CD4-positive, alpha-beta memory T cell (primary cell): ENCODE measurements at regions not wholly inside any gene's neighbourhood (a gene's known extent, or its start where the extent isn't known, plus 50 kb on each side); places are given as distances from the start of the nearest gene placed in this dataset.

Experiments
- CTCF ChIA-PET: fragments of 350-600 bp; sonication (Branson Sonifier 250); formaldehyde crosslinking; loops from one replicate; lab custom pipeline; 2021; ENCODE audit warnings: inconsistent platforms; ENCODE audit not compliant: partially characterized antibody; lab: Charles Lee
- POLR2A ChIA-PET: fragments of 350-600 bp; sonication (Branson Sonifier 250); formaldehyde crosslinking; loops from one replicate; lab custom pipeline; 2021; ENCODE audit not compliant: partially characterized antibody; lab: Charles Lee
- DNase-seq, 5 donors: peaks; one replicate each; pipeline versions ENCODE4 v3.0.0 to v3.0.0-alpha.2; 2020 to 2022; ENCODE audit warnings: mixed read lengths in 1 of 5
- H3K27ac ChIP-seq: one replicate; pipeline ENCODE4 v1.7.0; 2013; ENCODE audit warnings: low read depth, low read length
- H3K27me3 ChIP-seq: 2 replicates; pipeline ENCODE4 v1.7.0; 2013; ENCODE audit warnings: mild to moderate bottlenecking, low read length, moderate library complexity; ENCODE audit not compliant: insufficient read depth
- H3K36me3 ChIP-seq: 2 replicates; pipeline ENCODE4 v1.7.0; 2013; ENCODE audit warnings: mild to moderate bottlenecking, low read length, moderate library complexity; ENCODE audit not compliant: insufficient read depth
- H3K4me1 ChIP-seq: 2 replicates; pipeline ENCODE4 v1.7.0; 2013; ENCODE audit warnings: mild to moderate bottlenecking, low read length, moderate library complexity; ENCODE audit not compliant: insufficient read depth
- H3K4me3 ChIP-seq, 2 donors: one replicate each; pipeline ENCODE4 v1.7.0; 2013; ENCODE audit warnings: low read length in 2 of 2, mild to moderate bottlenecking in 1 of 2
- H3K9me3 ChIP-seq, 2 donors: one replicate each; pipeline ENCODE4 v1.7.0; 2013; ENCODE audit warnings: low read length in 2 of 2, control low read depth in 1 of 2; ENCODE audit not compliant: control insufficient read depth in 1 of 2
- H3K27ac Mint-ChIP-seq, 7 donors: one replicate each; pipeline ENCODE4 v1.8.0; 2020 to 2021; ENCODE audit warnings: mixed read lengths in 7 of 7, mild to moderate bottlenecking in 6 of 7, inconsistent platforms in 3 of 7, moderate library complexity in 3 of 7
- H3K27me3 Mint-ChIP-seq, 2 donors: one replicate each; pipeline ENCODE4 v1.8.0; 2020 to 2021; ENCODE audit warnings: mixed read lengths in 2 of 2
- H3K36me3 Mint-ChIP-seq, 2 donors: one replicate each; pipeline ENCODE4 v1.8.0; 2020 to 2021; ENCODE audit warnings: mixed read lengths in 2 of 2, inconsistent platforms in 1 of 2, mild to moderate bottlenecking in 1 of 2
- H3K4me1 Mint-ChIP-seq, 4 donors: one replicate each; pipeline ENCODE4 v1.8.0; 2020 to 2021; ENCODE audit warnings: mixed read lengths in 4 of 4, mild to moderate bottlenecking in 1 of 4
- H3K4me3 Mint-ChIP-seq, 8 donors: one replicate each; pipeline ENCODE4 v1.8.0; 2020 to 2021; ENCODE audit warnings: mixed read lengths in 8 of 8, mild to moderate bottlenecking in 7 of 8, moderate library complexity in 6 of 8, inconsistent platforms in 3 of 8
- H3K9me3 Mint-ChIP-seq, 8 donors: one replicate each; pipeline ENCODE4 v1.8.0; 2020 to 2021; ENCODE audit warnings: mixed read lengths in 8 of 8, mild to moderate bottlenecking in 5 of 8, inconsistent platforms in 3 of 8, moderate library complexity in 1 of 8
- intact Hi-C: fragments of 100-400 bp; cut with micrococcal nuclease; formaldehyde crosslinking; loops from one replicate; pipeline ENCODE4 v1.15.1; 2023

DNA sequence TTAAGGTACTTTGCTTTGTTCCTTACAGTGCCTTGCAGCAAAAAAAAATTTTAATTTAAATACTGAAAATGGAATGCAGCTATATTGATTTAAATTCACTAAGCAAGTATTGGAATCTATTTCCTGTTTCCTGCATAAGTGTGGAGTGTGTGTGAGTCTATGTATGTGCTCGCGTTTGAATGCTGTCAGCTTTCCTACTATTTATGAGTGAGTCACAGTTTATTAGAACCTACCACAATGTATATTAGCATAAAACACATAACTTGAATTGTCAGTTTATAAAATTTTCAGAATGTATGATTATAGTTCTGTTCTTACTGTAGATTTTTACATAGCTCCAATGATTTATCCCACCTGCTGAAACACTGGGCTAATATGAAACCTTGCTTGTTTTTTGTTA lies 302.1 kb downstream of the NR2F1-AS1 start:
- Histone ChIP-seq H3K27ac (no peak overlapping the region), H3K9me3 (no peaks in the 10 kb centered on the region), H3K27me3 (no peaks in the 10 kb centered on the region), H3K36me3 (no peaks in the 10 kb centered on the region), H3K4me1 (no peaks in the 10 kb centered on the region), H3K4me3 (no peak overlapping the region)
- ChIA-PET POLR2A (no interaction called here), CTCF (interaction anchor here (1.2 kb wide), 1 partner anchor 30 kb away, joined by 3 read pairs; no protein-coding TSS in a partner anchor)
- intact Hi-C loops, result no loop called here
- Mint-ChIP-seq H3K27me3 (no peaks in the 10 kb centered on the region), H3K27ac (no peak overlapping the region), H3K4me1 (no peaks in the 10 kb centered on the region), H3K36me3 (no peaks in the 10 kb centered on the region), H3K9me3 (peaks cover 0 to 1% (median 0%) of the 10 kb centered on the region in 8 donors), H3K4me3 (no peak overlapping the region)
- DNase-seq, result no peak

- DNase-seq, result no peak
- H3K9me3 Mint-ChIP-seq, result peaks cover 0 to 1% (median 0%) of the 10 kb centered on the region in 8 donors
- intact Hi-C loops, result no loop called here
- Histone ChIP-seq H3K4me1 (no peaks in the 10 kb centered on the region), H3K27ac (no peak overlapping the region), H3K27me3 (no peaks in the 10 kb centered on the region), H3K4me3 (no peak overlapping the region), H3K36me3 (no peaks in the 10 kb centered on the region), H3K9me3 (no peaks in the 10 kb centered on the region)
- ChIA-PET CTCF (no interaction called here), POLR2A (no interaction called here)
- H3K4me1 Mint-ChIP-seq, result no peaks in the 10 kb centered on the region
- H3K4me3 Mint-ChIP-seq, result no peak overlapping the region
- no peaks in the 10 kb centered on the region for H3K27me3 Mint-ChIP-seq
- H3K36me3 Mint-ChIP-seq, result no peaks in the 10 kb centered on the region
- H3K27ac Mint-ChIP-seq, result no peak overlapping the region
Observed at GRCh38 chr5:93277051-93277450, 304.0 kb downstream of the NR2F1-AS1 start.

GRCh38 chr5:93275376-93275775 lies 305.6 kb downstream of the NR2F1-AS1 start:
- Mint-ChIP-seq H3K4me1 (no peaks in the 10 kb centered on the region), H3K27me3 (no peaks in the 10 kb centered on the region)

DNA sequence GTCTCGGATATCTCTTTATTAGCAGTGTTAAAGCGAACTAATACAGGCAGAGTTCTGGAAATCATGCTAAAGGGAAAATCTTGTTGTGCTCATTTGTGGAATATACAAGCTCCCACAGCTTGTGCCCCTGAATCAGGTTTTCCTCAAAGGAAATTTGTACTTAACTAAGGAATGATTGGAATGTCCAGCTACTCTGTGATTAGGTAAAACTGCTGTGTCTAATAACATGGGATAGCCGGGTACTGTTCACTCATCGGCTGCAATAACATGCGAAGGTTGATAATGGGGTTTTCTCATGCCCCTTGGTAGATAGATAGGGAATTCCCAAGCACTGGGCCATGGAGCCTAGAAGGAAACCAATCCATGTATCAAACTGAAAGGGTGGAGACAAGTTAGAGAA lies 306.7 kb downstream of the NR2F1-AS1 start:
- Histone ChIP-seq H3K4me3 (no peak overlapping the region), H3K9me3 (no peaks in the 10 kb centered on the region), H3K27ac (no peak overlapping the region), H3K36me3 (no peaks in the 10 kb centered on the region), H3K4me1 (no peaks in the 10 kb centered on the region), H3K27me3 (no peaks in the 10 kb centered on the region)
- CTCF ChIA-PET, result no interaction called here
- Mint-ChIP-seq H3K36me3 (no peaks in the 10 kb centered on the region), H3K4me3 (no peak overlapping the region), H3K9me3 (peaks cover 0 to 3% (median 0%) of the 10 kb centered on the region in 8 donors), H3K27ac (no peak overlapping the region), H3K4me1 (no peaks in the 10 kb centered on the region), H3K27me3 (no peaks in the 10 kb centered on the region)
- no peak for DNase-seq
- POLR2A ChIA-PET, result no interaction called here
- intact Hi-C loops, result no loop called here

More at GRCh38 chr5:93275376-93275775, 305.6 kb downstream of the NR2F1-AS1 start:
- POLR2A ChIA-PET, result no interaction called here
- Histone ChIP-seq H3K9me3 (no peaks in the 10 kb centered on the region), H3K4me3 (no peak overlapping the region), H3K27ac (no peak overlapping the region), H3K4me1 (no peaks in the 10 kb centered on the region), H3K27me3 (no peaks in the 10 kb centered on the region), H3K36me3 (no peaks in the 10 kb centered on the region)
- Mint-ChIP-seq H3K4me3 (no peak overlapping the region), H3K27ac (no peak overlapping the region), H3K36me3 (no peaks in the 10 kb centered on the region), H3K9me3 (peaks cover 0 to 1% (median 0%) of the 10 kb centered on the region in 8 donors)
- intact Hi-C loops, result no loop called here
- CTCF ChIA-PET, result no interaction called here
- no peak for DNase-seq

GRCh38 chr5:93273176-93273575 lies 307.8 kb downstream of the NR2F1-AS1 start:
- no peaks in the 10 kb centered on the region for H3K9me3 ChIP-seq
- no peak for DNase-seq
- no peak overlapping the region for H3K27ac ChIP-seq
- no peaks in the 10 kb centered on the region for H3K4me1 Mint-ChIP-seq
- H3K27me3 ChIP-seq, result no peaks in the 10 kb centered on the region
- H3K4me3 Mint-ChIP-seq, result no peak overlapping the region
- peaks cover 0 to 4% (median 3%) of the 10 kb centered on the region in 8 donors for H3K9me3 Mint-ChIP-seq
- H3K27ac Mint-ChIP-seq, result no peak overlapping the region
- H3K27me3 Mint-ChIP-seq, result no peaks in the 10 kb centered on the region
- CTCF ChIA-PET, result no interaction called here
- H3K4me3 ChIP-seq, result no peak overlapping the region
- no peaks in the 10 kb centered on the region for H3K36me3 ChIP-seq
- H3K36me3 Mint-ChIP-seq, result peaks cover 0 to 2% of the 10 kb centered on the region in 2 donors
- intact Hi-C loops, result no loop called here
- no peaks in the 10 kb centered on the region for H3K4me1 ChIP-seq
- POLR2A ChIA-PET, result interaction anchor here (0.5 kb wide), 1 partner anchor 144 kb away, joined by 3 read pairs; no protein-coding TSS in a partner anchor

DNA sequence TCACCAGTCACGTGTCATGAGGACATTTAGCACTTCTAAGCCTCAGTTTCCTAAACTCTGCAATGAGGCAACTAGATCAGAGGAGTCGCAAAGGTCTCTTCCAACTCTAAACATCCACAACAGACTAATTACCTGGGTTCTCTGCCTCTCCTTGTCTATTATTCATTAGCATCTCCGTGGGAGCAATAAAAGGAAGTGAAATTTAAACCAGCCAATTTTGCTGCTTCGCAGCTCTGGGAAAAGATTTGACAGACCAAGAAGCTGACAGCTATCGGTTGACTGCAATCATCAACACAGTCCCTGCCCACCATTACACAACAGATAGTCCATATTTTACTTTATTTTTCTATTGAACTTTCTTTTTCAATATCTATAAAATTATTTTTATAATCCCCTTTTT lies 308.9 kb downstream of the NR2F1-AS1 start:
- peaks cover 0 to 2% of the 10 kb centered on the region in 2 donors for H3K36me3 Mint-ChIP-seq
- peaks cover 0 to 4% (median 3%) of the 10 kb centered on the region in 8 donors for H3K9me3 Mint-ChIP-seq
- no peaks in the 10 kb centered on the region for H3K4me1 ChIP-seq
- H3K27ac ChIP-seq, result no peak overlapping the region
- intact Hi-C loops, result no loop called here
- POLR2A ChIA-PET, result no interaction called here
- H3K27me3 Mint-ChIP-seq, result no peaks in the 10 kb centered on the region
- H3K27me3 ChIP-seq, result no peaks in the 10 kb centered on the region
- no peak overlapping the region for H3K27ac Mint-ChIP-seq
- no peaks in the 10 kb centered on the region for H3K9me3 ChIP-seq
- no peak for DNase-seq
- H3K4me1 Mint-ChIP-seq, result no peaks in the 10 kb centered on the region
- no peak overlapping the region for H3K4me3 ChIP-seq
- no peak overlapping the region for H3K4me3 Mint-ChIP-seq
- CTCF ChIA-PET, result no interaction called here
- no peaks in the 10 kb centered on the region for H3K36me3 ChIP-seq

GRCh38 chr5:93267736-93268135 lies 313.3 kb downstream of the NR2F1-AS1 start:
- peak in 1 of 5 donors; percentile 32 for DNase-seq
- Histone ChIP-seq H3K27me3 (no peaks in the 10 kb centered on the region), H3K36me3 (no peaks in the 10 kb centered on the region), H3K27ac (no peak overlapping the region), H3K4me3 (no peak overlapping the region), H3K4me1 (no peaks in the 10 kb centered on the region), H3K9me3 (no peaks in the 10 kb centered on the region)
- H3K4me1 Mint-ChIP-seq, result no peaks in the 10 kb centered on the region
- peaks cover 0 to 5% (median 4%) of the 10 kb centered on the region in 8 donors for H3K9me3 Mint-ChIP-seq
- intact Hi-C loops, result no loop called here
- ChIA-PET POLR2A (no interaction called here), CTCF (no interaction called here)
- no peak overlapping the region for H3K4me3 Mint-ChIP-seq
- no peak overlapping the region for H3K27ac Mint-ChIP-seq
- H3K36me3 Mint-ChIP-seq, result peaks cover 0 to 2% of the 10 kb centered on the region in 2 donors
- H3K27me3 Mint-ChIP-seq, result no peaks in the 10 kb centered on the region

- Histone ChIP-seq H3K36me3 (no peaks in the 10 kb centered on the region), H3K4me3 (no peak overlapping the region), H3K27me3 (no peaks in the 10 kb centered on the region), H3K9me3 (no peaks in the 10 kb centered on the region), H3K27ac (no peak overlapping the region), H3K4me1 (no peaks in the 10 kb centered on the region)
- intact Hi-C loops, result no loop called here
- ChIA-PET CTCF (no interaction called here), POLR2A (no interaction called here)
- H3K4me1 Mint-ChIP-seq, result no peaks in the 10 kb centered on the region
- H3K4me3 Mint-ChIP-seq, result no peak overlapping the region
- DNase-seq, result no peak
- H3K27ac Mint-ChIP-seq, result no peak overlapping the region
- no peaks in the 10 kb centered on the region for H3K27me3 Mint-ChIP-seq
- peaks cover 0 to 2% of the 10 kb centered on the region in 2 donors for H3K36me3 Mint-ChIP-seq
- peaks cover 0 to 5% (median 4%) of the 10 kb centered on the region in 8 donors for H3K9me3 Mint-ChIP-seq
Observed at GRCh38 chr5:93267276-93267675, 313.7 kb downstream of the NR2F1-AS1 start.
